C4-2B (cell line): ENCODE measurements at regions not wholly inside any gene's neighbourhood (a gene's known extent, or its start where the extent isn't known, plus 50 kb on each side); places are given as distances from the start of the nearest gene placed in this dataset.

ENCODE experiments used
- CTCF ChIP-seq: fragments of 450-650 bp; conservative IDR thresholded peaks from 2 replicates; pipeline ENCODE4 v1.5.1; 2017; ENCODE audit warnings: mild to moderate bottlenecking
- ZFX ChIP-seq: fragments of 450-650 bp; IDR thresholded peaks from 2 replicates; pipeline ENCODE4 v1.6.1; 2017

GRCh38 chr11:91470656-91471055, 754.0 kb upstream of the FAT3 start:
- TF ChIP-seq CTCF (no peak), ZFX (no peak)
